ENCODE measurements at regions not wholly inside any gene's neighbourhood (a gene's known extent, or its start where the extent isn't known, plus 50 kb on each side); places are given as distances from the start of the nearest gene placed in this dataset.

GRCh38 chr9:30928045-30928444, 1456.4 kb upstream of the ACO1 start:
- Histone ChIP-seq H3K4me1 (ENCODE audit: insufficient read depth, low read length) (no peaks in the 10 kb centered on the region), H3K27me3 (ENCODE audit: insufficient read depth, low read length) (no peaks in the 10 kb centered on the region), H4K5ac (ENCODE audit: insufficient read length, low read depth, low read length) (no peak overlapping the region), H2BK12ac (ENCODE audit: insufficient read length, low read depth, low read length) (no peak overlapping the region), H3K56ac (ENCODE audit: insufficient read length, low read depth, low read length) (no peak overlapping the region), H4K20me1 (ENCODE audit: control insufficient read depth, insufficient read depth, insufficient read length) (no peaks in the 10 kb centered on the region), H4K8ac (replicated peaks; ENCODE audit: insufficient read length, low read depth, low read length) (no peak overlapping the region), H3K18ac (ENCODE audit: insufficient read length, low read depth, low read length) (no peak overlapping the region), H2AK5ac (ENCODE audit: insufficient read length, low read length) (no peak overlapping the region), H3K79me2 (ENCODE audit: insufficient read depth, low read length) (no peaks in the 10 kb centered on the region), H3K27ac (ENCODE audit: insufficient read length, low read depth, low read length) (no peak overlapping the region), H3K4ac (ENCODE audit: low read depth, low read length) (no peak overlapping the region), H3K23me2 (ENCODE audit: insufficient read length, low read depth, low read length, poor library complexity, severe bottlenecking) (no peaks in the 10 kb centered on the region), H2BK15ac (ENCODE audit: low read depth, low read length) (no peak overlapping the region), H2AFZ (ENCODE audit: low read length) (no peak overlapping the region), H2BK20ac (ENCODE audit: low read depth, low read length, poor library complexity, severe bottlenecking) (no peak overlapping the region), H2BK5ac (ENCODE audit: insufficient read length, low read length) (no peak overlapping the region), H3K79me1 (ENCODE audit: insufficient read depth, low read depth, low read length, poor library complexity, severe bottlenecking) (no peaks in the 10 kb centered on the region), H3T11ph (ENCODE audit: low read length) (no peak overlapping the region), H3K23ac (ENCODE audit: insufficient read length, low read depth, low read length) (no peak overlapping the region), H3K4me2 (ENCODE audit: insufficient read depth, insufficient read length, low read length) (no peak overlapping the region), H4K91ac (ENCODE audit: insufficient read length, low read depth, low read length) (no peak overlapping the region), H3K9me3 (ENCODE audit: control insufficient read depth, low read depth, low read length) (no peaks in the 10 kb centered on the region), H3K9ac (ENCODE audit: extremely low read depth, insufficient read length, low read length) (no peak overlapping the region), H2BK120ac (ENCODE audit: low read depth, low read length, poor library complexity, severe bottlenecking) (no peak overlapping the region), H3K14ac (ENCODE audit: insufficient read depth, low read length) (no peak overlapping the region)
- no peaks in the 10 kb centered on the region for H3K9me3 Mint-ChIP-seq
- no peaks in the 10 kb centered on the region for H3K27me3 Mint-ChIP-seq (ENCODE audit: low read depth)
- H3K4me1 Mint-ChIP-seq: peaks cover 0 to 3% of the 10 kb centered on the region in 2 experiments; a peak in 2 of 4 replicates
- H3K36me3 Mint-ChIP-seq (ENCODE audit: insufficient read depth in 1 of 3, low read depth in 3 of 3): no peaks in the 10 kb centered on the region
- TF ChIP-seq, protein P1, sequence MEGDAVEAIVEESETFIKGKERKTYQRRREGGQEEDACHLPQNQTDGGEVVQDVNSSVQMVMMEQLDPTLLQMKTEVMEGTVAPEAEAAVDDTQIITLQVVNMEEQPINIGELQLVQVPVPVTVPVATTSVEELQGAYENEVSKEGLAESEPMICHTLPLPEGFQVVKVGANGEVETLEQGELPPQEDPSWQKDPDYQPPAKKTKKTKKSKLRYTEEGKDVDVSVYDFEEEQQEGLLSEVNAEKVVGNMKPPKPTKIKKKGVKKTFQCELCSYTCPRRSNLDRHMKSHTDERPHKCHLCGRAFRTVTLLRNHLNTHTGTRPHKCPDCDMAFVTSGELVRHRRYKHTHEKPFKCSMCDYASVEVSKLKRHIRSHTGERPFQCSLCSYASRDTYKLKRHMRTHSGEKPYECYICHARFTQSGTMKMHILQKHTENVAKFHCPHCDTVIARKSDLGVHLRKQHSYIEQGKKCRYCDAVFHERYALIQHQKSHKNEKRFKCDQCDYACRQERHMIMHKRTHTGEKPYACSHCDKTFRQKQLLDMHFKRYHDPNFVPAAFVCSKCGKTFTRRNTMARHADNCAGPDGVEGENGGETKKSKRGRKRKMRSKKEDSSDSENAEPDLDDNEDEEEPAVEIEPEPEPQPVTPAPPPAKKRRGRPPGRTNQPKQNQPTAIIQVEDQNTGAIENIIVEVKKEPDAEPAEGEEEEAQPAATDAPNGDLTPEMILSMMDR (conservative IDR thresholded peaks at IDR 0.05): no peak
- no peak overlapping the region for H3K4me3 Mint-ChIP-seq
- no CpG with 5 or more reads among the region's 4 CpGs for WGBS (ENCODE audit: extremely low coverage, insufficient read length, low lambda C conversion rate)
- no peak overlapping the region for H3K27ac Mint-ChIP-seq
- DNase-seq: no peak

Measured in H9 (cell line).